NCI-H748 treated with DMSO at 0.1 percent for 48 hours (cell line): ENCODE measurements at regions not wholly inside any gene's neighbourhood (a gene's known extent, or its start where the extent isn't known, plus 50 kb on each side); places are given as distances from the start of the nearest gene placed in this dataset.

Experiments
- DNase-seq: peaks from one replicate; lab custom pipeline; 2025; lab: John Stamatoyannopoulos, UW

DNA sequence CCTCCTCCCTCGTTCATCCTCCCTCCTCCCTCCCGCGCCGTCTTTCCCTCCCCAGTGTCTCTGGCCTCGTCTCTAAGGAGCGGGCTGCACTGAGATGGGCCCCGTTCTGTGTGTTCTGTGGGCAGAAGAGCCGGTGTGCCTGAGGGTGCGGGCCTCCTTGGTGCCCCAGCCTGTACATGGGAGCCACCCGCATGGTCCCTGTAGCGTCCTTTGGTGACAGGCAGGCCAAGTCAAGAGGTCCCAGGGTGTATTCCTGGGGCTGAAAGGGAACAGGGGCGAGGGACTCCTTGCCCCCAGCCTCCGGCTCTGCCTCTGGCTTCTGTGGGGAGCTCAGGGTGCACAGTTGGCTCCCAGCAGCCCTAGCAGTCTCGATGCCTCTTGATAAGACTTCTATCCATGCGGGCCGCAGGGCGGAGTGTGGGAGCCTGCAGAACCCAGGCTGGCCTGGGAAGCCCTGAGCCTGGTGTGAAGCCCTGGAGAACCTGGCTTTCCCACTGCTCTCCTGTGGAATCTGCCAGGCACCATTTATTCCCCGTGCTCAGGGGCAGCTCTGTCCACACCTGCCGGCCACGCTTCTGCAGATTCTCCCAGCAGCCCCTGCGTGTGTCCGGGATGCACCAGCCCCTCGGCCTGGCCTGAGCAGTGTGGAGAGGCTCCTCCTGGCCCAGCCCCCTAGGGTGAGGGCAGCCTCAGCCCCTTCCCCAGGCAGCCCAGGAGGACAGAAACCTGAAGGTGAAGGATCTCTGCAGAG, 181.3 kb downstream of the KIF26A start:
- DNase-seq, result no peak

DNA sequence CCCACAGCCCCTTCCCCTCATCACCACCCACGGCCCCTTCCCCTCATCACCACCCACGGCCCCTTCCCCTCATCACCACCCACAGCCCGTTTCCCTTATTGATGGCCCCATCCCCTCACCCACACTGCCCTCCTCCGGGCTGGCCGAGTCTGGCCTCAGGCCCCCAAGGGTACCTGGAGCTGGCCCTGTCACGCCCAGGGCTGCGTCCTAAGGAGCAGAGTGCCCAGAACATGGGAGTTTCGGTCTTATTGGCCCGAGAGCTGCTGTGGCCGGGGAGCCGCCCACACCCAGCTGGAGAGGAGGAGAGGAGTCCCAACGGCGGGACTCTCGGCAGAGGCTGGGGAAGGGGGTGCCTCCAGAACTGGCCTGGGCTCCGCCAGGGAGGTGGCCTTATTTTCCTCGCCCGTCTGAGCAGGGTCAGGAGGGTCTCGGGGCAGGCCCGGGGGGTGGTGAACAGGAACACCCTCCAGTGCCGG, 182.3 kb downstream of the KIF26A start:
- DNase-seq, result no peak

DNA sequence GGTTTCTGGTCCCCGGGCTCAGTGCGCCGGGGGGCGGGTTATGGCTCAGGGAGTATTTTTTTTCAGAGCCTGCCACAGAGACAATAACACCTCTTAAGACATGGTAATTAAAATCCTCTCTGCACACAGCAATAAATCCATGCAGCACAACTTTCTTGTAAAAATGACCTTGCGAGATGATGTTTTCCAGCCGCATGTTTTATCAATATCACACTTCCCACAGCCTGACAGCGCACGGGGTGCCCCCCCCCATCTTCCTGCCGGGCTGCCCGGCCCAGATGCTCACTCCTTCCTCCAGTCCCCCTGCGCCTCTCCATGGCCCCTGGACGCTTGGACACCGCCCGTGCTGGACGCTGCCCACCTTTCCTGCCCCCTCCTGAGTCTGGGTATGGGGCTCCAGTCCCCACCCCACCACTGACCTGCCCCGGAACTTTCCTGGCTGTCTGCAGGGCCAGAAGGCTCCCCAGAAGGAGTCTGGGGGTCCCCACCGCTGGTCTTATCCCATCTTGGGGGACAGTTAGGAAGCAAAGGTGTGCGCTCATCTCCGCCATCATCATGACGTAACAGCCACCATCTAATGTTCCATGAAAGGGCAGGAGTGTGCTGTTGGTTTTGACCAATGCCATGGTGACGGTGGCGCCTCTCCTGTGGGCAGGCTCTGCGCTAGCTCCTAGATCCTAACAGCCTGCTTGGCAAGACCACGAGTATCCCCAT, 182.9 kb downstream of the KIF26A start:
- DNase-seq, result no peak

DNA sequence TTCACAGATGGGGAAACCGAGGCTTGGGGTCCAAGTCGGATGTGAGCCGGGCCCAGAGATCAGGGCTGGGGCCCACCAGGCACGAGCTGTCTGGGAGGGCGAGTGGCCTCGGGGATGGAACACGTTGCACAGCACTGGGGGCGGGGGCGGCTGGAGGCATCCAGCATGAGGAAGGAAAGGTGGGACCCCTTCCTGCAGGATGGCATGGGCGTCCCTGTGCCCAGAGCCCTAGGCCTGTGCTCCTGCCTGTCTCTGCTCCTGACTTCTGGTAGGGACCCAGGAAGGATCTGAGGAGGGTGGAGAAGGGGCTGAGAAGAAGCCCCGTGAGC, 183.4 kb downstream of the KIF26A start:
- DNase-seq, result no peak

DNA sequence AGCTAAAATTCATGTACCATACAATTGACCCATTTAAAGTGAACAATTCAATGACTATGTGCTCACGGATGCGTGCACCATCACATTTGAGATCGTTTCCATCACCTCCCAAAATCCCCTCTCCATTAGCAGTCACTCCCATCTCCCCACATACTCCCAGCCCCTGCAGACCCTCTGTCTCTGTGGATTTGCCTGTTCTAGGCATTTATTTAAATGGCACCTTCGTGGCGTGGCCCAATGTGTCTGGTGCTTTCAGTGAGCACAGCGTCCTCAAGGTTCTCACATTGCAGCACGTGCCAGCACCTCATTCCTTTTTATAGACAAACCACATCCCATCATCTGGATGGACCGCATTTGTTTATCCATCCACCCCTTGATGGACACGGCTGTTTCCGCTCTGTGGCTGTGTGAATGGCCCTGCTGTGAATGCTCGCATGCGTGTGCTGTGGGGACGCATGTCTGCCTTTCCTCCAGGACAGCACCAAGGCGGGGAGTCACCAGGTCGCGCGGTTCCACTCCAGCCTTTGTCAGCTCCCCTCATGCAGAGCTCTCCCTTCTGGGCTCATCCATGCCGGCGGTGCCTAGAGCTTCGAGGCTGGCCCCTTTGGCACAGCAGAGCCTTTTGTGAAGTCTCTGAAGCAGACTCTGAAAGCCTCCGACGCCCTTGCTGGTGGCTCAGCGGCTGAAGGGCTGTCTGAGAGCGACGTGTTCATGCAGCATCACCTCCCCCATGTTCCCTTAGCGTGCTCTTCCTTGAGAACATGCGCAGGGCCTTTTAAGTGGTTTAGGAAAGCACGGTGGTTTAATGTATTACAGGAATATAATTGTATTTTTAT, 184.4 kb downstream of the KIF26A start:
- DNase-seq, result no peak

DNA sequence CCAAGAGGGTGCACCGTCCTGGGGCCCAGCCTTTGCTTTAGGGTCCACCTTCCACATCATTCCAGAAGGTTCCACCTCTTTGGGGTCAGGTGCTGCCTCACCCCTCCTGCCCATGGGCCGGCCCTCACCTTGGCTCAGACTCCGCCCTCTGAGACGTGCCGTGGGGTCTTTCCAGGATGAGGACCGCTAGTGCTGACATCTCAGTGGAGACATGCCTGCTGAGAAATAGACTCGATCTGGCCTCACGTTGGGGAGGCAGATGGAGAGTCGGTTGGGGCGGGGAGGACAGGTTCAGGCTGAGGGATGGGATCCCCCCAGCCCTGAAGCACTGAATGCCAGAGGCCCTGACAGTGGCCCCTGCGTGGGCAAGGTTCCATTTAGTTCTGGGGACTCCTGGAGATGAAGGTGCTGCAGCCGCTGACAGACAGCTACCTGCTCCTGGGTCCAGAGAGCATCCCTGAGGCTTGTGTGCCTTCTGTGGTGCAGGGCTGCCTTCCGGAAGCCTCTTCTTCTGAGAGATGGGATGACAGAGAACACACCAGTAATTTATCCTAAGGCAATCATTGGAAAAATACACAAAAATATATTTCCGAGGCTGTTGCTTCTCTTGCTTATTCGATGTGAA, 185.3 kb downstream of the KIF26A start:
- no peak for DNase-seq

DNA sequence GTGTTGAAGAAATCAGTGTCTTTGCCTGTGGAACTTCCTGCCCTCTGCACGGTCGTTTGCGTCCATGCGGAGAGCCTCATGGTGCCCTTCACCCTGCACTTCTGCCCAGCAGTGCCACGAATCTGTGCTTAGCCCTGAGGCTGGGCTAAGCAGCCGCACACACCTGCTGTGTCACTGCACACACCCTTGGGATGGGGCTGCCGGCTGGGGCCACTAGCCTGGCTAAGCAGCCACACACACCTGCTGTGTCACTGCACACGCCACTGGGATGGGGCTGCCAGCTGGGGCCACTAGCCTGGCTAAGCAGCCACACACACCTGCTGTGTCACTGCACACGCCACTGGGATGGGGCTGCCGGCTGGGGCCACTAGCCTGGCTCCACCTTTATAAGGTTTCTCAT, 188.5 kb downstream of the KIF26A start:
- no peak for DNase-seq

DNA sequence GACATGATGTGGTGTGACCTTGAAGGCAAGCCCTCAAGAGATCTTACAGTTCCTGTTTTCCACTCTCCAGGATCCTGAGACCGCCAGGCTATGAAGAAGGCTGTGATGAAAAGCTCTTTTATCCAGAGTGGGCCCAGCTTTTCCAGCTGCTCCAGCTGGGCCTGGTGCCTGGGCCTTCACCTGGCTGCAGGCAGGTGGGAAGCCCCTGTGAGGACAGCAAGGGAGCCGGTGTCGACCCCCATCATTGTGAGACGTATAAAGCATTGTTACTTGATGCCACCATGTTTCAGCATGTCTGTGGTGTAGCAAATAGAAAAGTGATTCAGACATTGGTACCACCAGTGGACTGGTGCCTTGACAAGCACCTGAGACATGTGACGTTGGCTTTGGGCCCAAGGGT, 190.2 kb downstream of the KIF26A start:
- no peak for DNase-seq

DNA sequence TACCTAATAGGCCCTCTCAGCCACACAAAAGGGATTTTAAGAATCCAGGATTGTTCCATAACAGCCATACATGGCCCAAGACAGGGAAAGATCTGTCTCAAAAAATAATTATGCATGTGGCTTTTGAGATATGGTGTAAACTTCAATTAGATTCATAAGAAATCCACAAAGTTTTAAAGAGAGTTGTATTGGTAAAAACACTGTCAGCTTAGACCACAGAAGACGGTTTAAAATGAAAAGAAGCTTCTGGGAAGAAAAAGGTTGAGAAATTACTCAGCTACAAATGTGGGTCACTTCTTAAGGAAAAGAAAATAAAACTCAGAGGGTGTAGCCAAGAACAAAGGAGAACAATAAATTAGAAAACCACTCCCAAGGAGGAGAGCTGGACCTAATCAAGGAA, 191.4 kb downstream of the KIF26A start:
- no peak for DNase-seq

DNA sequence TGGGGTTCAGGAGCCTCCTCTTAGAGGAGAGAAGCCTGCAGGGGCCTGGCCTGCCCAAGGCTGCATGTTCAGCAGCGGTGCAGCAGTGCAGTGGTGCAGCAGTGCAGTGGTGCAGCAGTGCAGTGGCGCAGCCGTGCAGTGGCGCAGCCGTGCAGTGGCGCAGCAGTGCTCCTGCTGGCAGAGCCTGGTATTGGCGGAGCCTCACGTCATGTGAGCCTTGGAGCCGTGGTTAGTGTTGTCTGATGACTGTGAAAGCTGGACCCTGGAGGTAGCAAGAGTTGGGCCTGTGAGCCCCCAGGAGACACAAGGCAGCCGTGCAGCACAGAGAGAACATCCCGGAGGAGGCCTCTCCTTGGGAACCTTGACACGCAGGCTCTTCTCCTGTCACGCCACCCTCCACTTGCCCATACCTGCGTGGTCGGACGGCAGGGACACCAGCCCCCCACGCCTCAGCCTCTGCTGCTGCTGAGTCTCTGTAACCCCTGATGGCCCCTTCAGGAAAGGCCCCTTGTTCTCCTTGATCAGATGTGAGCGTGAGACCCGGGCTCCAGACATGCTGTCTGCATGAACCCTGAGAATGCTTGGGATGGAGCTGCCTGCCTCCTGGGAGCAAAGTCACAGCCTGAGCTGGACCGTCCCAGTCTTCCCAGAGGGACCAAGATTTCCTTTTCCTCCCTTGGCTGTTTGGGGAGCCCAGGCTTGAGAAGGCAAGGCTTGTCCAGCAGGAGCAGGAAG, 193.7 kb downstream of the KIF26A start:
- DNase-seq, result no peak

DNA sequence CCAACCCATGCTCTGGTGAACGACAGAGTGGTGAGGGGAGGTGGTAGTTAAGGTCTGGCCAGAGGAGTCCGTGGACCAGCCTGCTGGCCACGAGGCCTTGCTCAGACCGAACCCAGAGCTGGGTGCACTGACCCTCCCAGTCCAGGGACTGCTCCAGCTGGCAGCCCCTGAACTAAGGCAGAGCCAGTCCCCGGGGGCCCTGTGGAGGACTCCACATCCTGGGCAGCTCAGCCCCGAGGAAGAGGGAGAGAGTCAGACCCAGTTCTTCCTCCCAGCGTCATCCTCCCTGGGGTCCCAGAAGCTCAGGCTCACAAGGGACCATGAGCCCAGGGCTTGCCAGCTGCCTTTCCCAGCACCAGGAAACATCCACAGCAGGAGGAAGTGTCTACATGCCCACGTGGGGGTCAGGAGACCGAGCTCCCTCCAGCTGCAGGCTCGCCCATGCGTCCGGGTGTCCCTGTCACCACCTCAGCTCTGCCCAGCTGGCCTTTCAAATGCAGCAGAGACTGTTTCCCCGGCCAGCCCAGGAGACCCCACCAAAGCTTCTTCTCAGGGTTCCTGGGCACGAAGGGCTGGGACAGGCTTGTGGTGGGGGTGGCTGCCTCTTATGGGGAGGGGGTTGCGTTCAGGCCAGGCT, 194.4 kb downstream of the KIF26A start:
- no peak for DNase-seq

DNA sequence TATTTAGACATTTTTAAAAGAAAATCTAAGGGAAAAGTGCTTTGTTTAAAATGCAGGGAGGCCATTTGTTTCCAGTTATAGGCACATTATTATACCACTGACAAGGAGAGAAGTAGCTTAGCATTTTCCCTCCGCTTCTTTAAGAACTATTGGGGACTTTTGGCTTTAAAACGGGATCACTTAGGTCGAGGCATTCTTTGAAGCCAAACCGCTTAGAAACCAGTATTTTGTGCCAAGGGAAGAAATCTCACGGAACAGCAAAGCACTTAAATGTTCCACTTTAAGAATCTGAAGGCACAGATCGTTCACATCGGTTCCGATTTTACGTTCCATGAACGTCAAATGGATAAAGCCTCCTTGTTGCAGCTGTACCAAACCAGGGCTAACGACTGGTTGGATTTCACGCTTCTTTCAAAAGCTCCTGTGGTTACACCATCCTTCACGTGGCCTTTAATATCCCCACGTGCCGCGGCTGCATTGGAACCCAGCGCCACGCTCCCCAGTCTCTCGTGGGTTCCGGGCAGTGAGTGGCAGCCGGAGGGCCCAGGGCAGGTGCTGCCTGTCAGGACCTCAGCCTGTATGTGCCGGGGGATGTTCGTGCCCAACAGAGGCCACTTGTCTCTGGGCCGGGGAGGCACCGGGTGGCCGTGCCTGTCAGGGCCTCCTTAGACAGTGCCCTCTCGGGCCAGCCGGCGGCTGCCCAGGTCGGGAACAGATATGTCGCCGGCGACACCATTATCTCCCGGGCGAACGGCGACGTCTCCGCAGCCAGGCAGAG, 195.4 kb downstream of the KIF26A start:
- DNase-seq, result no peak

DNA sequence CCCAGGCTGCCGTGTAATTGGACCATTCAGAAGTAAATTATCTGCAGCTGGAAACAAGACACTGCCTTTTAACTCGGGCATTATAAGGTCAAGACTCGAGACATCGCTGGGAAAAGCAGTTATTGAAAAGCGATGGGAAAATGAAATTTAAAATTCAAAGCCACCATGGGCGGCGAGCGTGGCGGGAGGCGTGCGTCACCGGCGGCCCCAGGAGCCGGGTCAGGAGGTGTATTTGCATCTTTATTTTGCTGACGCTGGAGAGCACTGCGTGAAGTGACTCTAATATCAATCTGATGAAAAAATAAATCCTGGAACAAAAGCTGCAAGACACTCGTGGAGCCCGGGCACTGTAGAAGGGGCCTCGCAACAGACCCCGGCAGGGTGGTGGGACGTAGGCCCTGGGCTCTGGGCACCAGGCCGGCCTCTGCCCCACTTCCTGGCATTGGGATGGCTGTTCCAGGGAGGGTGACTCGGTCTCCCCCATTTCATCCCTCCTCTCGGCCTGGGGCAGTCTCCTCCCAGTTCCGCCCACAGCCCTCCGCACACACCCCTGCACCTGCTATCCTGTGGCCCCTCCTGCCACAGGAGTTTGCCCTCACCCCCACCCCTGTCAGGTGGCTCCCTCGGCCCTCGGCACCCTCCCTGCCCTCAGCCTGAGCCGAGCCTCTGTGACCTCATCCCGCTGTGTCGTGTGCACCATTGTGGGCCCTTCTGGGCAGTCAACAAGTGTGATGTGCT, 196.2 kb downstream of the KIF26A start:
- no peak for DNase-seq

DNA sequence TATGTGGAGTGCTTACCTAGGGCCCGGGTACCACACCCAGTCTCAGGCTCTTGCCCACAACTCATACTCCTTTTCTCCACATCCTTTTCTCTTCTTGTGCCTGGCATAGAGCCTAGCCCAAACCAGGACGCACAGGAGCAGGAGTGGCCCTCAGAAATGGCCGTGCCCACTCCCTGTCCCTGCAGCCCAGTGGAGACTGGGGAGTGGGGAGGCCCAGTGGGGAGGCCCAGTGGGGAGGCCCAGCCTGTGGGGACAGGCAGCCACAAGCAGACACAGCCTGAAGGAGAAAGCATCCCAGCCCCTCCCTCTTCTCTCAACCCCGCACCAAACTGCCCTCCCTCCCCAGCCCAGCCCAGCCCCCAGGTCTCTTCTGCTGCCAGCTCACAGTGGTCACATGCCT, 196.8 kb downstream of the KIF26A start:
- no peak for DNase-seq

DNA sequence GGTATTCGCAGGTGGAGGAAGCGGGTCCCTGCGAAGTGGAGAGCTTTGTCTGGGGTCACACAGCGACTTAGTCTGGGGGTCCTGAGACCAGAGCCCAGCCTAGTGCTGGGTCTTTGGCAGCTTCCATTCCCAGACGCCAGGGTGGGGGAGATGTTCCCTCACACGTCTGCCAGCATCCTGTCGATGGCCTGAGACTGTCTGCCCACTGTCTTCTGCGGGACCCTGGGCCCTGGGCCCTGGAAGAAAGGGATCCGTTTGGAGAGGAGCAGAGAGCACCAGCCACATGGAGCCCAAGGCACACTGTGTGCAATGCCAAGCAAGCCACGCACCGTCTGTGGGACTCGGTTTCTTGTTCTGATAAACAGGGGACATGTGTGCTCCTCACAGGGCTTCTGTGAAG, 197.2 kb downstream of the KIF26A start:
- no peak for DNase-seq

DNA sequence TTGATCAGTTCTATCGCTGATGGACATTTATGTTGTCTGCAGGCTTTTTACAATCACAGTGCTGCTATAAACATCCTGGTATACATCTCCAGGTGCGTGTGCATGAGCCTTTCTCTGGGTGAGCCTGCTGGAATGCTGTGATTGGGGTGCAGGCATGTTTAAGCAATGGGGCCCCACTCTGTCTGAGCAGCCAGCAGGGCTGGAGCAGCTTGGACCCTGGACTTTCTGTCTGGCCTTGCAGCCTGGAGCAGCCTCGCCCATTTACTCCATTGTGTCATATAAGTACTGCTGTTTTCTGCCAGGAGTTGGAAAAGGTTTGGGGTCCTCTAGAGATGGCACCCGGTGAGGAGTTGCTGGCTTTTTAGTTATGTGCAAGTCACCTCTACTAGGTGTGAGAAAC, 199.0 kb downstream of the KIF26A start:
- DNase-seq, result no peak

DNA sequence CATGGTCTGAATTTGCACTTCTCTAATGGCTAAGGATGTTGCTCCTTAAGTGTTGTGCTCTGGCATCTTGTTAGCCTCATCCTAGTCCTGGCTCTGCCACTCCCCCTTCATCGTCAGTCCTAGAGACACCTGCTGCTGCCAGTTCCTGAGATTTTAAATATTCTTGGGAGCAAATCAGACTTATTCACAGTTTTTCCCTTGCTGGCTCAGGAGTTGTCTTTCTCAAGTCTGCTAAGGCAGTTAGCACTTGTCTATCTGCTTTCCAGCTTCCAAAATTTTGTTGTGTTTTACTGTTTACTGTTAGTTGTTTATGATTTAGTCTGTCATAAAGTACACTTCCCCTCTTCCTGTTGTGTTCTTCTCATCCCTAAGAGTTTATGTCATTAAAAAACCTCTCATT, 201.0 kb downstream of the KIF26A start:
- no peak for DNase-seq

DNA sequence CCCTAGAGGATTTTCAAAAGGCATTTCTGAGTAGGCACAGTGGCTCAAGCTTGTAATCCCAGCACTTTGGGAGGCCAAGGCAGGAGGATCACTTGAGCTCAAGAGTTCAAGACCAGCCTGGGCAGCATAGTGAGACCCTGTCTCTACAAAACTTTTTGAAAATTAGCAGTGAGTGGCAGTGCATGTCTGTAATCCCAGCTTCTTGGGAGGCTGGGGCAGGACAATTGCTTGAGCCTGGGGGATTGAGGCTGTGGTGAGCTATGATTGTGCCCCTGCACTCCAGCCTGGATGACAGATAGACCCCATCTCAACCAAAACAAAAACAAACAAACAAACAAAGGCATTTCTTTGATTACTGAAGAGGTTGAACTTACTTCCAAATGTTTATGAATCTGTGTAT, 201.4 kb downstream of the KIF26A start:
- DNase-seq, result no peak

DNA sequence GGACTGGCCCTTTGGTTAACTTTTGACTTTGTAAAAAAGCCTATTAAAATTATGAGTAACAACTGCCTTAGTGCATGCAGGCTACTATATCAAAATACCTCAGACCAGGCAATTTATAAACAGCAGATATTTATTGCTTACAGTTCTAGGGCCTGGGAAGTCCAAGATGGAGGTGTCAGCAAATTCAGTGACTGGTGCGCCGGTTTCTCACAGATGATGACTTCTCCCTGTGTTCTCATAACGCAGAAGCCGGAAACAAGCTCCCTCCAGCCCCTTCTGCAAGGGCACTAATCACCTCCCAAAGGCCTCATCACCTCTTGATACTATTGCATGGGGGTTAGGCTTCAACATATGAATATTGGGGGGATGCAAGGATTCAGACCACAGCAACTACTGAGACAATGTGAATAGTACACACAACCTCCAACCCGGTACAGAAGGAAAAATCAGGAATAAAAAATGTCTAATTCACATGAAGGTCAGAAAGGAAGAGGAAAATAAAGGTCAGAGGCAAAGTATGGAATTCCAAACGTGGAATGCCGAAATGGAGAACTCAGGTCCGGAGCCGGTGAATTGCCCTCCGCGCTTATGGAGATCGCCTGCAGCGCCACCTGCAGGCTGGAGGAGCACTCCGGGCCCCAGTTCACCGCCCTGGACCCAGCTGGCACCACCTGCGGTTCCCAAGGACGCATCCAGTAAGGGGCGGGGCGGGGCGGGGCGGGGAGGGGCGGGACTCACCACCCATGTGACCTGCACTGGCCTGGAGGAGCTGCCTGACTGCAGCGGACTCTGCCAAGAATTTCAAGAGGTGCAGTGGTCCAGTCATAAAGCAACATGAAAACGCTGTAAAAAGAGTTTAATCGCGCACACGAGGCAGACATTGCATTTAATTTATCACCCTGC, 203.4 kb downstream of the KIF26A start:
- DNase-seq, result no peak
